Mesenchymal stem cell (in vitro differentiated cells and primary cell): ENCODE measurements at regions not wholly inside any gene's neighbourhood (a gene's known extent, or its start where the extent isn't known, plus 50 kb on each side); places are given as distances from the start of the nearest gene placed in this dataset.

ENCODE experiments used
- DNase-seq: peaks from one replicate; pipeline ENCODE4 v3.0.0-alpha.2; 2013
- H2AFZ ChIP-seq: one replicate; pipeline ENCODE4 v1.6.1; 2013; ENCODE audit warnings: low read depth, mild to moderate bottlenecking, control low read depth, inconsistent platforms, low read length, moderate library complexity
- H2AK5ac ChIP-seq: 2 replicates; pipeline ENCODE4 v1.6.1; 2013; ENCODE audit warnings: low read length, moderate library complexity, mild to moderate bottlenecking, inconsistent platforms; ENCODE audit not compliant: severe bottlenecking
- H2BK120ac ChIP-seq: one replicate; pipeline ENCODE4 v1.6.1; 2013; ENCODE audit warnings: low read depth, mild to moderate bottlenecking, inconsistent platforms, low read length, moderate library complexity
- H2BK12ac ChIP-seq, 2 experiments: one replicate each; pipeline ENCODE4 v1.6.1; 2013; ENCODE audit warnings: inconsistent platforms in 2 of 2, low read length in 2 of 2, mild to moderate bottlenecking in 2 of 2, moderate library complexity in 2 of 2, control low read depth in 1 of 2
- H2BK15ac ChIP-seq: one replicate; pipeline ENCODE4 v1.6.1; 2013; ENCODE audit warnings: mild to moderate bottlenecking, low read depth, inconsistent platforms; ENCODE audit not compliant: poor library complexity, severe bottlenecking
- H2BK5ac ChIP-seq: 2 replicates; pipeline ENCODE4 v1.6.1; 2013; ENCODE audit warnings: low read depth, mild to moderate bottlenecking, low read length, control low read depth, inconsistent platforms; ENCODE audit not compliant: poor library complexity, severe bottlenecking
- H3K14ac ChIP-seq, 2 experiments: one replicate each; pipeline ENCODE4 v1.6.1; 2013; ENCODE audit warnings: inconsistent platforms in 2 of 2, low read length in 2 of 2, control low read depth in 1 of 2, mild to moderate bottlenecking in 1 of 2, moderate library complexity in 1 of 2
- H3K18ac ChIP-seq, 2 experiments: one replicate each; pipeline ENCODE4 v1.6.1; 2013; ENCODE audit warnings: inconsistent platforms in 2 of 2, low read length in 2 of 2, control low read depth in 1 of 2, low read depth in 1 of 2, mild to moderate bottlenecking in 1 of 2
- H3K23ac ChIP-seq, 2 experiments: one replicate each; pipeline ENCODE4 v1.6.1; 2013; ENCODE audit warnings: inconsistent platforms in 2 of 2, low read length in 2 of 2, mild to moderate bottlenecking in 2 of 2, moderate library complexity in 2 of 2, control low read depth in 1 of 2
- H3K27ac ChIP-seq: 2 replicates; pipeline ENCODE4 v1.5.1; 2013; ENCODE audit warnings: mild to moderate bottlenecking, moderate library complexity, low read length, control low read depth, inconsistent platforms; ENCODE audit not compliant: poor library complexity, severe bottlenecking
- H3K27me3 ChIP-seq, 2 experiments: 2 replicates each; pipeline versions ENCODE4 v1.6.1 to v1.7.0; 2013; ENCODE audit warnings: low read length in 2 of 2, mild to moderate bottlenecking in 2 of 2, moderate library complexity in 2 of 2, control low read depth in 1 of 2, inconsistent platforms in 1 of 2; ENCODE audit not compliant: control insufficient read depth in 1 of 2, insufficient read depth in 1 of 2
- H3K36me3 ChIP-seq, 2 experiments: 2 replicates each; pipeline versions ENCODE4 v1.6.1 to v1.7.0; 2013; ENCODE audit warnings: low read length in 2 of 2, control low read depth in 1 of 2, inconsistent platforms in 1 of 2, low read depth in 1 of 2, mild to moderate bottlenecking in 1 of 2; ENCODE audit not compliant: insufficient read depth in 2 of 2, control insufficient read depth in 1 of 2
- H3K4ac ChIP-seq, 2 experiments: one replicate each; pipeline ENCODE4 v1.6.1; 2013; ENCODE audit warnings: inconsistent platforms in 2 of 2, low read length in 2 of 2, mild to moderate bottlenecking in 2 of 2, moderate library complexity in 2 of 2, control low read depth in 1 of 2, low read depth in 1 of 2
- H3K4me1 ChIP-seq: 2 replicates; pipeline ENCODE4 v1.6.1; 2013; ENCODE audit warnings: low read depth, low read length, control low read depth; ENCODE audit not compliant: control insufficient read depth, insufficient read depth
- H3K4me2 ChIP-seq: 2 replicates; pipeline ENCODE4 v1.6.1; 2013; ENCODE audit warnings: low read length, mild to moderate bottlenecking, inconsistent platforms; ENCODE audit not compliant: poor library complexity, severe bottlenecking
- H3K4me3 ChIP-seq, 2 experiments: 2 replicates each; pipeline versions ENCODE4 v1.5.1 to v1.7.0; 2013; ENCODE audit warnings: low read length in 2 of 2, mild to moderate bottlenecking in 2 of 2, control low read depth in 1 of 2, low read depth in 1 of 2; ENCODE audit not compliant: insufficient read depth in 1 of 2
- H3K79me1 ChIP-seq: replicated peaks from 2 replicates; pipeline ENCODE4 v1.6.1; 2013; ENCODE audit warnings: mild to moderate bottlenecking, control low read depth, low read length, inconsistent platforms; ENCODE audit not compliant: poor library complexity, severe bottlenecking
- H3K9ac ChIP-seq: 2 replicates; pipeline ENCODE4 v1.7.0; 2013; ENCODE audit warnings: mild to moderate bottlenecking, low read length, moderate library complexity
- H3K9me3 ChIP-seq: 2 replicates; pipeline ENCODE4 v1.7.0; 2013; ENCODE audit warnings: mild to moderate bottlenecking, low read length; ENCODE audit not compliant: control insufficient read depth
- H4K8ac ChIP-seq: one replicate; pipeline ENCODE4 v1.6.1; 2013; ENCODE audit warnings: inconsistent platforms, mild to moderate bottlenecking, low read length, moderate library complexity
- H4K91ac ChIP-seq: one replicate; pipeline ENCODE4 v1.6.1; 2013; ENCODE audit warnings: mild to moderate bottlenecking, low read length, inconsistent platforms
- WGBS: methylation state at CpG from one replicate; pipeline ENCODE4 v1.1.7; 2013; ENCODE audit warnings: mixed read lengths; 5-methylcytosine and 5-hydroxymethylcytosine counted together

- Histone ChIP-seq H3K27me3 (no peaks in the 10 kb centered on the region), H3K18ac (no peak overlapping the region), H3K4me2 (no peak overlapping the region), H3K4ac (no peak overlapping the region), H2BK15ac (no peak overlapping the region), H2BK5ac (no peak overlapping the region), H4K8ac (no peak overlapping the region), H3K4me1 (no peaks in the 10 kb centered on the region), H3K9me3 (no peaks in the 10 kb centered on the region), H3K23ac (no peak overlapping the region), H3K9ac (no peak overlapping the region), H3K27ac (no peak overlapping the region), H2AK5ac (no peak overlapping the region), H3K14ac (no peak overlapping the region), H4K91ac (no peak overlapping the region), H2BK120ac (no peak overlapping the region), H3K4me3 (no peak overlapping the region), H3K36me3 (no peaks in the 10 kb centered on the region), H2BK12ac (no peak overlapping the region), H2AFZ (no peak overlapping the region), H3K79me1 (no peaks in the 10 kb centered on the region)
- DNase-seq, result no peak
- WGBS, result 100% methylated on average over 3 of the region's 3 CpGs
Measured at GRCh38 chr3:22962244-22962643, 240.9 kb upstream of the UBE2E2 start.

- Histone ChIP-seq H4K91ac (no peak overlapping the region), H3K4me1 (no peaks in the 10 kb centered on the region), H2BK12ac (no peak overlapping the region), H2BK5ac (no peak overlapping the region), H3K79me1 (no peaks in the 10 kb centered on the region), H3K14ac (no peak overlapping the region), H3K9me3 (no peaks in the 10 kb centered on the region), H3K9ac (no peak overlapping the region), H3K36me3 (no peaks in the 10 kb centered on the region), H3K27me3 (peaks cover 0 to 6% of the 10 kb centered on the region in 2 experiments), H2BK120ac (no peak overlapping the region), H3K4me2 (no peak overlapping the region), H2AFZ (no peak overlapping the region), H2BK15ac (no peak overlapping the region), H3K23ac (no peak overlapping the region), H3K27ac (no peak overlapping the region), H3K4ac (no peak overlapping the region), H2AK5ac (no peak overlapping the region), H4K8ac (no peak overlapping the region), H3K4me3 (no peak overlapping the region), H3K18ac (no peak overlapping the region)
- DNase-seq, result no peak
Measured at GRCh38 chr3:22966349-22966748, 236.8 kb upstream of the UBE2E2 start.

- Histone ChIP-seq H3K4ac (no peak overlapping the region), H2AFZ (no peak overlapping the region), H3K18ac (no peak overlapping the region), H3K9ac (no peak overlapping the region), H3K79me1 (no peaks in the 10 kb centered on the region), H3K9me3 (peaks cover 4% of the 10 kb centered on the region), H3K27me3 (peaks cover 0 to 6% of the 10 kb centered on the region in 2 experiments), H3K4me1 (no peaks in the 10 kb centered on the region), H2BK5ac (no peak overlapping the region), H4K91ac (no peak overlapping the region), H3K23ac (no peak overlapping the region), H3K4me2 (no peak overlapping the region), H3K4me3 (no peak overlapping the region), H2AK5ac (no peak overlapping the region), H3K36me3 (no peaks in the 10 kb centered on the region), H2BK12ac (no peak overlapping the region), H3K27ac (no peak overlapping the region), H2BK15ac (no peak overlapping the region), H4K8ac (no peak overlapping the region), H3K14ac (no peak overlapping the region), H2BK120ac (no peak overlapping the region)
- WGBS, result 100% methylated on average over 1 of the region's 1 CpG
- no peak for DNase-seq
Measured at GRCh38 chr3:22969276-22969675, 233.9 kb upstream of the UBE2E2 start.

GRCh38 chr3:22971497-22971896, 231.6 kb upstream of the UBE2E2 start:
- no peak overlapping the region for H3K18ac ChIP-seq
- H4K91ac ChIP-seq, result no peak overlapping the region
- H2BK15ac ChIP-seq, result no peak overlapping the region
- 91% methylated on average over 3 of the region's 3 CpGs for WGBS
- H2BK120ac ChIP-seq, result no peak overlapping the region
- H2AK5ac ChIP-seq, result no peak overlapping the region
- H3K79me1 ChIP-seq, result no peaks in the 10 kb centered on the region
- H3K23ac ChIP-seq, result no peak overlapping the region
- no peak overlapping the region for H3K4me3 ChIP-seq
- no peak overlapping the region for H3K4me2 ChIP-seq
- no peaks in the 10 kb centered on the region for H3K4me1 ChIP-seq
- H3K36me3 ChIP-seq, result no peaks in the 10 kb centered on the region
- no peak overlapping the region for H4K8ac ChIP-seq
- H3K27me3 ChIP-seq, result peaks cover 0 to 6% of the 10 kb centered on the region in 2 experiments
- H3K14ac ChIP-seq, result no peak overlapping the region
- DNase-seq, result no peak
- no peak overlapping the region for H2AFZ ChIP-seq
- no peak overlapping the region for H3K27ac ChIP-seq
- peaks cover 4% of the 10 kb centered on the region for H3K9me3 ChIP-seq
- H2BK12ac ChIP-seq, result no peak overlapping the region
- H3K4ac ChIP-seq, result no peak overlapping the region
- no peak overlapping the region for H2BK5ac ChIP-seq
- no peak overlapping the region for H3K9ac ChIP-seq
